Inferior parietal cortex (tissue), 1 donor: ENCODE measurements at regions not wholly inside any gene's neighbourhood (a gene's known extent, or its start where the extent isn't known, plus 50 kb on each side); places are given as distances from the start of the nearest gene placed in this dataset.
"Not testable (repeated sequence)": the region's sequence is repeated elsewhere in the genome, so short reads cannot be mapped to it uniquely, and the experiment has no call there.

ENCODE experiments used
- DNase-seq: peaks from one replicate; pipeline ENCODE4 v3.0.0-alpha.2; 2016; ENCODE audit errors: extremely low spot score

- DNase-seq, result no peak
Observed at GRCh38 chr11:15300341-15300740, 185.6 kb downstream of the INSC start.

GRCh38 chr11:15307619-15308024 is 192.9 kb downstream of the INSC start:
- no peak for DNase-seq

- no peak for DNase-seq
Observed at GRCh38 chr11:15308840-15309239, 194.1 kb downstream of the INSC start.

- DNase-seq, result no peak
Observed at GRCh38 chr11:15309296-15309695, 194.6 kb downstream of the INSC start.

- DNase-seq, result no peak
Observed at GRCh38 chr11:15313862-15314261, 199.1 kb downstream of the INSC start.

- no peak for DNase-seq
Observed at GRCh38 chr11:15318814-15319213, 204.1 kb downstream of the INSC start.

- no peak for DNase-seq
Observed at GRCh38 chr11:15326520-15326919, 211.8 kb downstream of the INSC start.

- peak; percentile 59 for DNase-seq
Observed at GRCh38 chr11:15327786-15328231, 213.1 kb downstream of the INSC start.

GRCh38 chr11:15333407-15333806 is 218.7 kb downstream of the INSC start:
- DNase-seq, result no peak

- DNase-seq, result no peak
Observed at GRCh38 chr11:15334766-15335165, 220.0 kb downstream of the INSC start.

GRCh38 chr11:15336021-15336420 is 221.3 kb downstream of the INSC start:
- no peak for DNase-seq

- no peak for DNase-seq
Observed at GRCh38 chr11:15339302-15339701, 224.6 kb downstream of the INSC start.

- no peak for DNase-seq
Observed at GRCh38 chr11:15341587-15341986, 226.9 kb downstream of the INSC start.

GRCh38 chr11:15342163-15342562 is 227.4 kb downstream of the INSC start:
- no peak for DNase-seq

- no peak for DNase-seq
Observed at GRCh38 chr11:15346907-15347306, 232.2 kb downstream of the INSC start.

- DNase-seq, result no peak
Observed at GRCh38 chr11:15347969-15348734, 233.4 kb downstream of the INSC start.

GRCh38 chr11:15349413-15349812 is 234.7 kb downstream of the INSC start:
- DNase-seq, result no peak

- DNase-seq, result no peak
Observed at GRCh38 chr11:15361316-15361715, 246.6 kb downstream of the INSC start.

GRCh38 chr11:15365286-15365685 is 250.6 kb downstream of the INSC start:
- DNase-seq, result not testable (repeated sequence)

GRCh38 chr11:15367695-15368094 is 253.0 kb downstream of the INSC start:
- DNase-seq, result no peak

GRCh38 chr11:15370495-15371147 is 255.9 kb downstream of the INSC start:
- DNase-seq, result no peak

GRCh38 chr11:15371533-15371932 is 256.8 kb downstream of the INSC start:
- no peak for DNase-seq

- DNase-seq, result no peak
Observed at GRCh38 chr11:15374418-15374817, 259.7 kb downstream of the INSC start.
